ENCODE measurements at regions not wholly inside any gene's neighbourhood (a gene's known extent, or its start where the extent isn't known, plus 50 kb on each side); places are given as distances from the start of the nearest gene placed in this dataset.

DNA sequence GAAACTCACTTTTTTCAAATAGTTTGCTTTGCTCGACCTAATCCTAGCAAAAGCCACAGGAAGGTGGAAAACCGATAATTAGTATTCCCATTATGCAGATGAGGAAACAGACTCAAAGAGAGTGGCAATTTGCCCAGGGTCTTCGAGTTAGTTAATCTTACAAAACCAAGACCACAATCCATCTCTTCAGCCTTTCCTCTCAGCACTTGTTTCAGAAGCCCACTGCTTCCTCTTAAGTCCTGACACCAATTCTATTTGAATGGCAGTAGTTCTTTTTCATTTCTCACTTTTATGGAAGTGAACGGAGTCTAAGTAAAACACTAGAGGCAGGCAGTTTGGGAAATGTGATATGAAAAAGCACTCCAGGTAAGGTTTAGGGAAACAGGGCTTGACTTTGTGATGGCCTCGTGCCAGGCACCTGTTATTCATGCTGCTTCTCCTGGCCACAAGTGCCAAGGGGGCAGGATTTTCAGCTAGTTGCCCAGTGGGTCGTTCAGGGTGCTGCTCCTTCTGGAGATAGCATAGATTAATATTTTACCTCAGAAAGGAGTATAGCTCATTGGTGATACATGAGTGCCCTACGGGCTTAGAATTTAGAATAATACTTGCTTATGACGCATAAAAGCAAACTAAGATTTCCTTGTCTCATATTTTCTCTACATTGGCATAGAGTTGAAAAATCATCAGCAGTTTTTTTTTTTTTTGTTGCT, 76.6 kb upstream of the NRIP1 start:
- peaks cover 51% of the 10 kb centered on the region for H3K4me1 Mint-ChIP-seq
- peaks cover 5% of the 10 kb centered on the region for H3K27me3 Mint-ChIP-seq (ENCODE audit: low read depth, poor library complexity)
- no peaks in the 10 kb centered on the region for H3K9me3 Mint-ChIP-seq
- TF ChIP-seq, protein P1, sequence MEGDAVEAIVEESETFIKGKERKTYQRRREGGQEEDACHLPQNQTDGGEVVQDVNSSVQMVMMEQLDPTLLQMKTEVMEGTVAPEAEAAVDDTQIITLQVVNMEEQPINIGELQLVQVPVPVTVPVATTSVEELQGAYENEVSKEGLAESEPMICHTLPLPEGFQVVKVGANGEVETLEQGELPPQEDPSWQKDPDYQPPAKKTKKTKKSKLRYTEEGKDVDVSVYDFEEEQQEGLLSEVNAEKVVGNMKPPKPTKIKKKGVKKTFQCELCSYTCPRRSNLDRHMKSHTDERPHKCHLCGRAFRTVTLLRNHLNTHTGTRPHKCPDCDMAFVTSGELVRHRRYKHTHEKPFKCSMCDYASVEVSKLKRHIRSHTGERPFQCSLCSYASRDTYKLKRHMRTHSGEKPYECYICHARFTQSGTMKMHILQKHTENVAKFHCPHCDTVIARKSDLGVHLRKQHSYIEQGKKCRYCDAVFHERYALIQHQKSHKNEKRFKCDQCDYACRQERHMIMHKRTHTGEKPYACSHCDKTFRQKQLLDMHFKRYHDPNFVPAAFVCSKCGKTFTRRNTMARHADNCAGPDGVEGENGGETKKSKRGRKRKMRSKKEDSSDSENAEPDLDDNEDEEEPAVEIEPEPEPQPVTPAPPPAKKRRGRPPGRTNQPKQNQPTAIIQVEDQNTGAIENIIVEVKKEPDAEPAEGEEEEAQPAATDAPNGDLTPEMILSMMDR (IDR thresholded peaks at IDR 0.05): no peak
- no peaks in the 10 kb centered on the region for H3K36me3 Mint-ChIP-seq (ENCODE audit: low read depth)
- peak overlapping the region; percentile 96 for H3K27ac Mint-ChIP-seq
- DNase-seq: no peak
- H3K4me3 Mint-ChIP-seq: no peak overlapping the region

DNA sequence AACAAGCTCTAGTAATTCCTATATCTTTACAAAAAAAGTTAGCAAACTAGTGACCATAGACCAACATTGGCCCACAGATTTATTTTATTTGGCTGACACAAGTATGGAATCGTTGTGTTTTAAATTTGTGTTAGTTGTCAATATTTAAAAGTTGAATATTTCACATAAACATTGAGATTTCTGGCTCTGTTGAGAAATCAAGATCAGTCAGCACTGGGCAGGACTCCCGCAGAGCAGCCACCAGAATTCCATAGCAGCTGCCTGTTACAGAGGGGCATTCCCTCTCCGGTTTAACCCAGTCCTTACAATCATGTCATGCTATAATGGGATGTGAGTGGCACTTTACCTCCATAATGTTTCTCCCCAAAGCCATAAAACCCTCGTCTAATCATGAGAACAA, 79.2 kb upstream of the NRIP1 start:
- H3K9me3 Mint-ChIP-seq: no peaks in the 10 kb centered on the region
- no peak overlapping the region for H3K4me3 Mint-ChIP-seq
- H3K27ac Mint-ChIP-seq: no peak overlapping the region
- no peak for DNase-seq
- H3K36me3 Mint-ChIP-seq (ENCODE audit: low read depth): no peaks in the 10 kb centered on the region
- TF ChIP-seq, protein P1 (IDR thresholded peaks at IDR 0.05): no peak
- H3K27me3 Mint-ChIP-seq (ENCODE audit: low read depth, poor library complexity): peaks cover 5% of the 10 kb centered on the region
- peaks cover 26% of the 10 kb centered on the region for H3K4me1 Mint-ChIP-seq

DNA sequence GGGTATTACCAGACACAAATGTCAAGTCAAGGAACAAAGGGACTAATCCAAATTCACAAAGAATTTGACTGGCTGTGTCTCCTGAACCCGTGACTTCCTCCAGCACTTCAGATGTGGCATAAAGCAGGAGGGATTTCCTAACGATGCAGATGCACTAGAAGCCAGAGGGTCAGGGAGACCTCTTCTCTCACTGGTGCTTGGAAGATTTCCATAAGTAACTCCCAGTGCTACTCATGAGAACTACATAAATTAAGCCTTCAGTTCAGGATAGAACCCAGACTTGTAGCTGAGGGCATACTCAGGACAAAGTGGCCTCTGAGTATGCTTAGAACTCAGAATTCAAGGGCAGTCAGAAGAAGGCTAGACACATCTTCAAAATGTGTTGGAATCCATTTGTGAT, 83.6 kb upstream of the NRIP1 start:
- H3K9me3 Mint-ChIP-seq: peaks cover 3% of the 10 kb centered on the region
- TF ChIP-seq, protein P1 (IDR thresholded peaks at IDR 0.05): no peak
- no peaks in the 10 kb centered on the region for H3K4me1 Mint-ChIP-seq
- DNase-seq: no peak
- H3K27ac Mint-ChIP-seq: no peak overlapping the region
- peaks cover 12% of the 10 kb centered on the region for H3K27me3 Mint-ChIP-seq (ENCODE audit: low read depth, poor library complexity)
- H3K36me3 Mint-ChIP-seq (ENCODE audit: low read depth): no peaks in the 10 kb centered on the region
- no peak overlapping the region for H3K4me3 Mint-ChIP-seq

DNA sequence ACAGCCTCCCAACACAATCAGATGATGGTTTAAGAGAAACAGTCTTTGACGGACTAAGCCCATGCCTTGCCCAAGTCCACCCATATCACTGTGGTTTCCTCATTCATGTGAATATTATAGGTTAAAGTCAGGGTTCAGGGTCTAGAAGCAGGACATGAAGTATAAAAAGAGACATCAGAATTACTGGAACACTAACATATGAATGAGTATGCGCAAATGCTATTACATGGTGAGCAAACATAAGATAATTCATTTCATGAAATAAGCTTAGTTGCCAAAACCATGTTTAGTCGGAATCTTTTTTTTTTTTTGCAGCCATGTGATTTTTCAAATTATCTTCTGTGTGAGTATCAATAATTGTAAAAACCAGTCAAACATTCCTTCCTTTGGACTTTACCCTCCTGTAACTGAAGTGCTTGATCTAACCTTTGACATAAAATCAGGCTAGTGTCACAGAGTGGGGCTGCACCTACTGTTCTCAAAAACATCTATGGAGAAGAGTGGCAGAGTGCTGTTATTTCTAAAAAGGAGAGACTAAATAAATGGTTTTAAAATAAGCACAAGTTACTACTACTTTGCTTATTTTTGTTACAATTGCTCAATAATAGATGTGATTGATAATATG, 84.9 kb upstream of the NRIP1 start:
- Mint-ChIP-seq H3K4me1 (no peaks in the 10 kb centered on the region), H3K27ac (no peak overlapping the region), H3K4me3 (no peak overlapping the region), H3K27me3 (ENCODE audit: low read depth, poor library complexity) (peaks cover 12% of the 10 kb centered on the region), H3K9me3 (peaks cover 8% of the 10 kb centered on the region), H3K36me3 (ENCODE audit: low read depth) (peaks cover 4% of the 10 kb centered on the region)
- DNase-seq: no peak
- TF ChIP-seq, protein P1 (IDR thresholded peaks at IDR 0.05): no peak

DNA sequence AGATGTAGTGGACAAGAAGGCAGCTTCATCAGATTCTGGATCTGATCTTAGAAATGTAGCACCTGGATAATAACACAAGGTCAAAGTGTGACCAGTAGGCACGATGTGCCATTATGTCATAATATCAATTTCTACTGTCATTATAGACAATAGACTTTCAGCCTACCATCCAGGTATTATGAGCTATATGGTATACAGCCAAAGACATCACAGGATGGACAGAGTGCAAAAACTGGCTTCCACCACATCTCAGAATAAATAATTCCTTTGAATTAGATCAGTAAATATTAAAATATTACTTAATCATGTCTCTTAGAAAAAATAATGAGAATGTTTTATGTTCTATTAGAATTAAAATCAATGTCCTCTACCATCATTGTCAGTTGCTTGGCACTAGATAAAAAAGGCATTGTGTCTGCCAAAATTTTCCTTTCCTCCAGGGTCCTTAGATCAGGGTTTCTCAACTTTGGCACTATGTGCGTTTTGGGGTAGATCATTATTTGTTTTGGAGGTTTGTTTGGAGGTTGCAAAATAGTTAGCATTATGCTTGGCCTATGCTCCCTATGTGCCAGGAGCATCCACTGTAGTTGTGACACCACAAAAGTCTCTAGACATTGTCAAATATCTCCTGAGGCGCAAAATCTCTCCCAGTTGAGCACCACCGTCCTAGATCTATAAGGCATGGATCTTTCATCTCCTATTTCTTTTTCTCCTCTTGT, 86.7 kb upstream of the NRIP1 start:
- TF ChIP-seq, protein P1 (IDR thresholded peaks at IDR 0.05): no peak
- peaks cover 7% of the 10 kb centered on the region for H3K27me3 Mint-ChIP-seq (ENCODE audit: low read depth, poor library complexity)
- no peak overlapping the region for H3K4me3 Mint-ChIP-seq
- no peak for DNase-seq
- peaks cover 15% of the 10 kb centered on the region for H3K9me3 Mint-ChIP-seq
- H3K36me3 Mint-ChIP-seq (ENCODE audit: low read depth): peaks cover 4% of the 10 kb centered on the region
- H3K4me1 Mint-ChIP-seq: no peaks in the 10 kb centered on the region
- H3K27ac Mint-ChIP-seq: no peak overlapping the region

All from nephron progenitor cell (in vitro differentiated cells).